Testis (tissue), 2 donors: ENCODE measurements at regions not wholly inside any gene's neighbourhood (a gene's known extent, or its start where the extent isn't known, plus 50 kb on each side); places are given as distances from the start of the nearest gene placed in this dataset.

Source experiments
- DNase-seq: peaks from one replicate; pipeline ENCODE4 v3.0.0-alpha.2; 2019
- H3K27ac ChIP-seq, 2 donors: fragments of 200-600 bp; sonication (generic); one replicate each; pipeline ENCODE4 v1.5.1; 2019
- H3K27me3 ChIP-seq: fragments of 200-600 bp; sonication (generic); one replicate; pipeline ENCODE4 v1.5.1; 2019
- H3K36me3 ChIP-seq: fragments of 200-600 bp; sonication (generic); one replicate; pipeline ENCODE4 v1.5.1; 2017; ENCODE audit warnings: low read depth; ENCODE audit errors: missing control alignments
- H3K4me1 ChIP-seq: fragments of 200-600 bp; sonication (generic); one replicate; pipeline ENCODE4 v1.5.1; 2019
- H3K4me3 ChIP-seq, 2 donors: fragments of 200-600 bp; sonication (generic); one replicate each; pipeline ENCODE4 v1.5.1; 2017 to 2019
- H3K9me3 ChIP-seq: fragments of 200-600 bp; sonication (generic); one replicate; pipeline ENCODE4 v1.5.1; 2017
- CTCF ChIP-seq, 3 experiments: fragments of 450-650 bp in 2 of 3; fragments of 200-600 bp in 1 of 3; sonication (generic) in 1 of 3; IDR thresholded peaks; one replicate each; pipeline ENCODE4 v1.5.1; 2016 to 2019; ENCODE audit warnings: antibody characterized with exemption in 3 of 3, mild to moderate bottlenecking in 2 of 3, moderate library complexity in 1 of 3
- POLR2A ChIP-seq: fragments of 450-650 bp; IDR thresholded peaks from one replicate; pipeline ENCODE4 v1.6.1; 2017; ENCODE audit warnings: antibody characterized with exemption, mild to moderate bottlenecking, moderate library complexity
- WGBS, 2 donors: methylation state at CpG; one replicate each; pipeline ENCODE4 v1.1.5; 2018; 5-methylcytosine and 5-hydroxymethylcytosine counted together
- intact Hi-C: fragments of 100-400 bp; cut with DNase I; formaldehyde crosslinking; loops from one replicate; pipeline ENCODE4 v1.15.1; 2023; ENCODE audit warnings: low total_unique reads

- H3K36me3 ChIP-seq: no peaks in the 10 kb centered on the region
- intact Hi-C loops: no loop called here
- 85 to 88% methylated on average over 1 of the region's 1 CpG for WGBS, 2 donors
- H3K4me1 ChIP-seq: no peaks in the 10 kb centered on the region
- no peak overlapping the region for H3K4me3 ChIP-seq
- no peak for TF ChIP-seq POLR2A
- no peak for TF ChIP-seq CTCF (IDR thresholded peaks at IDR 0.05)
- no peaks in the 10 kb centered on the region for H3K27me3 ChIP-seq
- no peaks in the 10 kb centered on the region for H3K9me3 ChIP-seq
- no peak overlapping the region for H3K27ac ChIP-seq
- no peak for DNase-seq
These were observed 286.7 kb upstream of the SPTLC3 start for GRCh38 chr20:12722091-12722490.

- Histone ChIP-seq H3K9me3 (no peaks in the 10 kb centered on the region), H3K4me3 (no peak overlapping the region), H3K36me3 (no peaks in the 10 kb centered on the region), H3K4me1 (no peaks in the 10 kb centered on the region), H3K27me3 (no peaks in the 10 kb centered on the region), H3K27ac (no peak overlapping the region)
- intact Hi-C loops: no loop called here
- TF ChIP-seq POLR2A (no peak), CTCF (IDR thresholded peaks at IDR 0.05) (no peak)
- 92 to 98% methylated on average over 2 of the region's 2 CpGs for WGBS, 2 donors
- DNase-seq: no peak
These were observed 285.0 kb upstream of the SPTLC3 start for GRCh38 chr20:12723811-12724210.

- WGBS, 2 donors: 93 to 96% methylated on average over 3 of the region's 3 CpGs
- TF ChIP-seq CTCF (IDR thresholded peaks at IDR 0.05) (no peak), POLR2A (no peak)
- Histone ChIP-seq H3K36me3 (no peaks in the 10 kb centered on the region), H3K9me3 (no peaks in the 10 kb centered on the region), H3K4me3 (no peak overlapping the region), H3K27ac (no peak overlapping the region), H3K27me3 (no peaks in the 10 kb centered on the region), H3K4me1 (no peaks in the 10 kb centered on the region)
- DNase-seq: no peak
- intact Hi-C loops: no loop called here
These were observed 280.0 kb upstream of the SPTLC3 start for GRCh38 chr20:12728782-12729181.

- intact Hi-C loops: no loop called here
- no peaks in the 10 kb centered on the region for H3K36me3 ChIP-seq
- DNase-seq: no peak
- H3K4me3 ChIP-seq: no peak overlapping the region
- H3K9me3 ChIP-seq: no peaks in the 10 kb centered on the region
- no peak overlapping the region for H3K27ac ChIP-seq
- TF ChIP-seq CTCF (IDR thresholded peaks at IDR 0.05) (no peak), POLR2A (no peak)
- H3K27me3 ChIP-seq: no peaks in the 10 kb centered on the region
- no peaks in the 10 kb centered on the region for H3K4me1 ChIP-seq
These were observed 279.4 kb upstream of the SPTLC3 start for GRCh38 chr20:12729326-12729725.

GRCh38 chr20:12733811-12734210 lies 275.0 kb upstream of the SPTLC3 start:
- intact Hi-C loops: no loop called here

More at GRCh38 chr20:12733811-12734210, 275.0 kb upstream of the SPTLC3 start:
- Histone ChIP-seq H3K9me3 (no peaks in the 10 kb centered on the region), H3K27ac (no peak overlapping the region), H3K4me3 (no peak overlapping the region), H3K36me3 (no peaks in the 10 kb centered on the region), H3K27me3 (no peaks in the 10 kb centered on the region), H3K4me1 (no peaks in the 10 kb centered on the region)
- 72 to 77% methylated on average over 3 of the region's 3 CpGs for WGBS, 2 donors
- no peak for DNase-seq
- TF ChIP-seq CTCF (IDR thresholded peaks at IDR 0.05): no peak
